GM18508 (cell line): ENCODE measurements at regions not wholly inside any gene's neighbourhood (a gene's known extent, or its start where the extent isn't known, plus 50 kb on each side); places are given as distances from the start of the nearest gene placed in this dataset.

Experiments
- ATAC-seq: cut with Tn5 transposase; IDR thresholded peaks from one replicate; pipeline ENCODE4 v1.9.1; 2021; ENCODE audit warnings: moderate number of reproducible peaks; ENCODE audit not compliant: insufficient read depth, unreplicated experiment

DNA sequence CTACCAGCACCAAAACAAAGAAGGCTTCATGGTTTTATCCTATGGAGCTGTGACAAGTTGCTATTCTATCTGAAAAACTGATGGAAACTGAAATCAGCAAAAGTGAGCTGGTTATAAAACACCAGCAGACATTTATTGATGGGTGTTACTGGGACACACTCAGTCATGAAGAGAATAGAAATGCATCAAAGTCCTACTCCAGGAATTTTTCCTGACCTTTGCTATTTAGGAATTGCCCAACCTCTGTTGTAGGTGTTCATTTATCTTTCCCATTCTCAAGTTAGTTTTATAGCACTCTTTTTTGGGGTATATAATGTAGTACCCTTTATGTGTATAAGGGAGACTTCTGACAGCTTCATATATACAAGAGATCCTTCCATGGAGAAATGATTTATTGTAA lies 533.2 kb downstream of the REEP3 start:
- ATAC-seq = no peak

DNA sequence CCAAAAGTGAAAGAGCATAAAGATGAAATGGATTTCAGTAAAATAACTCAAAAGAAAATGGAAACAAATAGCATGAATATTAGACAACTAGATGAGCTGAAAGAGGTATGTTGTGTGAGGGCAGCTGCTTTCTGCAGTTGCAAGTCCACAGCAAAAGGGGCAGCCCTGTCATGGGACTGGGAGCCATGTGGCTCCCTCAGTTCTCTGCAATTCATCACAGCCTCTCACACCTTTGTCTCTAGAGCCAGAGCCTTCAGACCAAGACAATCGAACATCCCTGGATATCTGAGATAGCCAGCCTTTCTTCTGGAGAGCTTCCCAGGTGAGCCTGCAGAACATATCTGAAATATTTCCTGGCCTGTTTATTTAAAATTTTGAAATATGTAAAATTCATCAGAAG lies 538.7 kb downstream of the REEP3 start:
- no peak for ATAC-seq

DNA sequence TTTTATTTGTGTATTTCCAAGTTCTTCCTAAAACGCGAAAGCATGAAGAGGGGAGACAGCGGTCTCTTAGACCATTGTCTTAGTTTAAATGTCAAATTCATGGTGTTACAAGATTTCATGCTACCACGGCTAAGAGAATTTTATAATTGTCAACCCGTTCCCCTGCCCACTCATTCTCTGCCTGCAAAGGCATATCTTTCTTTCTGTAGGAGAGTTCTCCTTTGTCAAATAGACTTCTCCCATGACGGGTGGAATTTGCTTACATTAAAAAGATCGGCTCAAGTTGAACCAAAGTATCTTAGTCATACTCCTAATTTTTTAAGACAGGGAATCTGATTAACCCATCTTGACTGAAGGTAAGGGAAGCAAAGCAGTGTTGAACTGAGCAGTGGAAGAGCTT lies 539.2 kb downstream of the REEP3 start:
- no peak for ATAC-seq

DNA sequence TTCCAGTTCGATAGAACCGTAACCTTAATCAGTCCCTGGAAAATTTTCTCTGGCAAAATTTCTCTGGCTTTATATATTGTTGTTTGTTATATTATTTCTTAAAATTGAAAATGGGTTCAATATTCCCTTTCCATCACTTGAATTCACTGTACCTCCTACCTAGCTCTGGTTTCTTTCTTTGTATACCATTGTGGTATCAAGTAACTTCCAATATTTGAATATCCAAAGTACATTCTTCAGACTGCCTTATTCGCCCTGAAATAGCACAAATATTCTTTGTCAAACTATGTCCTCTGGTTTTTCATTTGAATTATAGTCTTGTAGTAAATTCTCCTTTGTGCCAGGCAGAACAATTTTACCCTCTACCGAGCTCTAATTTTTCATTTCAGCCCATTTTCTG lies 541.6 kb downstream of the REEP3 start:
- no peak for ATAC-seq

DNA sequence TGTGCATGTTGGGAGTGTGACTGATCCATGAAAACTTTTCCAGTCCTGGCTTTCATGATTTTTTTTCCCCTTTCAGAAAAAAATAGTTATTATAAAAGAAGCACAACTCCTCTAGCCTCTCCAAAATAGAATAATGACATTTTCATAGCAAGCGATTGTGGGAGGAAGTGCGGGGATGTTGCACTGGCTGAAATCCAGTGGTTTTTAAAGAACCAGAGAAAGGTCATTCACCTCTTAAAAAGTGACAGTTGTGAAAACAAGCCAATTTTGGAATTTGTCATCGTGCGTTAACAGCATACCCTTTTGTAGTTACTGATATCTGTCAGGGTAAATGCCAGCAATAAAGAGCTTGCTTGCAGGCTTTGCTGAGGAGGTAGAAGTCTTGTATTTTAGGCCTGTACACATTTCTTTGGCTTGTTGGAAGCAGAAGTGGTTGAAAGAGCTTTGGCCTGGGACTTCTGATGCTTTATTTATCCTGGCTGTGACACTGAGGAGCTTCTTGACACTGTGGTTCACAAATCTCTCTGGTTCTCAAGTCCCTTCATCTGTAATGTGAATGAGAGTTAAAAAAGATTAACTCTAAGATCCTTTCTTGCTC lies 545.9 kb downstream of the REEP3 start:
- ATAC-seq = no peak

DNA sequence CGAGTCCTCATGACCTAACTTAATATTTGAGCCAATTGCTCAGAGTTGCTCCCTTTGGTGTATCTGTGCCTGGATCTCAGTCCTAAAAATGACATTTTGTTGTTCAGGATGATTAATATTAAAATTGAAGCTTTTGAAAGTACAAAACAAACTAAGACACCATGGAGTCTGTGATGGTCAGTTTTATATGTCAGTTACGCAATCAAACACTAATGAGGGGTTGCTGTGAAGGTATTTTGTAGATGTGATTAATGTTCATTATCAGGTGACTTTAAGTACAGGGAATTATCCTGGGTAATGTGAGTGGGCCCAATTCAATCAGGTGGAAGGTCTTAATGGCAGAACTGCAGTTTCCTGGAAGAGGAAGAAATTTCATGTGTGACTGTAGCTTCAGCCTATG lies 546.7 kb downstream of the REEP3 start:
- ATAC-seq = no peak

DNA sequence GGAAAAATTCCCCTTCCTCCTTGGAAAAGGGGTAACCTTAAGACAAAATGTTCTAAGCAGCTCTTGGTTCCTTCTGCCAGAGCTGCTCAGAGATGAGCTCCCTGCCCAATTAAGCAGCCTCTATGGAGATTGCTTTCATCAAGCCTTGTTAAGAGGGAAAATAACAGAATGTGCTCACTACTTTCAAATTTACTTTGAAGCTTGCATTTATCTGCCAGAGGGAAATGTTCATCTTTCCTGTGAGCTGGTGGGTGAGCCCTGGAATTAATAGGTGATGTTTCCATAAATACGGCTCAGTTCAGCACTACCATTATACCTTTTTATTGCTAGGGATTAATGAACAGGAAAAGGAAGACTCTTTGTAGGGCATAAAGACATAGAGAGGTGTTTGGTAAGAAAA lies 549.0 kb downstream of the REEP3 start:
- no peak for ATAC-seq

DNA sequence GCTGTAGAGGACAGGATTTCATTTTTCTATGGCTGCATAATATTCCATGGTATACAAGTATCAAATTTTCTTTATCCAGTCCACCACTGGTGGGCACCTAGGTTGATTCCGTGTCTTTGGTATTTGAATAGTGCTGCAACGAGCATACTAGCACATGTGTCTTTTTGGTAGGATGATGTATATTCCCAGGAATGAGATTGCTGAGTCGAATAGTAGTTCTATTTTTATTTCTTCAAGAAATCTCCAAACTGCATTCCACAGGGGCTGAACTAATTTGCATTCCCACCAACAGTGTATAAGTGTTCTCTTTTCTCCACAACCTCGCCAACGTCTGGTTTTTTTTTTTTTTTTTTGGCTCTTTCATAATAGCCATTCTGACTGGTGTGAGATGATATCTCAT lies 550.0 kb downstream of the REEP3 start:
- ATAC-seq = no peak

DNA sequence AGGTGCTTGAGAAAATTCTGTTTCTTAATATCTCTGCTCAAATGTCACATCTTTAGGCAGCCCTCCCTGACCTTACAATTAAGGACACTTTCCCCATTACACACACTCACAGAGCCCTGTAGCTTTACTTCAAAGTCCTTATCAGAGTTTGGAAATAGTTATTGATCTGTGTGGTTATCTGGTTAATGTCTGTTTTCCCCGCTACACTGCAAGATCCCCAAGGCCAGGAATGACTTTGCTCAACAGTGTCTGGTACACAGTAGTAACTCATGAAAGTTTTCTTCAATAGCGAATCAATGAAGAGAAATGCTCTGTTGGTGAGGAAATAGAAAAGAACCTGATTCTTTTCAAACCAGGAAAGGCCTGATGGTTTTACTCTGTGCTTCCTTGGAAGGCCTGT lies 554.4 kb downstream of the REEP3 start:
- no peak for ATAC-seq

DNA sequence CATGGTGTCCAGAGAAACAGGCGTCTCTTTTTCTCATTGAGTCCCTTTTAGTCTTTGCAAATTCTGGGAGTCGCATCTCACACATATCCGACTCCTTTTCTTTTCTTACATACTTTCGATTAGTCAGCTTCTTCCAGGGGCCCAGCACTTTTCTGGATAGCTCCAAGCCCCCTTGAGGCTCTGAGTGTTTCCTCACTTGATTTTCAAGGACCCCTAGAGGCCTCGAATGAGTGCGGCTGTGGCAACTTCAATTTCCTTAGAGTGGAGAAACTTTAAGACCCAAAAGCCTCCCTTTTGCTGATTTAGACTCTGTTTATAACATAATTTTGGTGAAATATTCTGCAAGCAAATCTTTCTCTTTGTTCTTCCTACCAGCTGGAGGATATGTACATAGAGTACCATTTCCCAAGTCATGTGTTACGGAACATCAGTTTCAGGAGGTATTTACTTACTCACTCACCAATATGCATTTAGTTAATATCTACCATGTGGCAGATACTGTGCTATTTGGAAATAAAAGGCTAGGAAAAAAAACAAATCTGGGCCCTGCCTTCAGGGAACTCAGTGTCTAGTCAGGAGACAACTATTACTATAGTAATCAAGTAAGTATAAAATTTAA lies 555.2 kb downstream of the REEP3 start:
- ATAC-seq = no peak

DNA sequence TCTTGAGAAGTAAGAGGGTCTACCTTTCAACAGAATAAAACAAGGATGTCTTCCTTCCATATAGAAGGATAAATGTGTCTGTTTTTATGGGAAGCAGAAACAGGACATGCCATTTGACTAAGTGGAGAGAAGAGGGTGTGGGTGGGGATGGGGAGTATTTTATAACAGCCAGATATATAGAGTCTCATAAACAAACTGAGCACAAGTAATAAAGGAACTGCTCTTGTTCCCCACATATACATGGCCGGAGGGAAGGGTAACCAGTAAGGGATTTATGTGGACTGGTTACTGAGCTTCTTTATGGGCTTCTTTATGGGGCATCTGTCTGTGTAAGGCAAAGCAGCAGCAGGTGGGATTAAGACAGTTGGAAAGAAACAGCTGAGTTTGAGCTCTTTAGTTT lies 558.1 kb downstream of the REEP3 start:
- no peak for ATAC-seq

DNA sequence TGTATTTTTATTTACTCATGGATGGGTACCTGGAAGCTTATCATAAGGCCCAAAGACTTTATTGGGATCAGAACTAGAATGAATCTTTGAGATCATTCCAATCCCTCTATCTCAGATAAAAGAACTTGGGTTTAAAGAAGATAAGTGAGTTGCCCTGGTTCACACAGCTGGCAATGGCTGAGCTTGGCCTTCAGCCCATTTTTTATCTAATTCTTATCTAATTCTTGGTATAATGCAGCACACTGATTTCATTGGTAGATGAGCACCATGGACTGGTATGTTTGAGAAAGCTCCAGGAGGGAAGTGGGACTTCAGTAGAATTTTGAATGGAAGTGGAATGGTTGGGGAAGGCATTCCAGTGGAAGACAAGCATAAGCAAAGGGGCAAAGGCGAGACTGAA lies 558.9 kb downstream of the REEP3 start:
- no peak for ATAC-seq

DNA sequence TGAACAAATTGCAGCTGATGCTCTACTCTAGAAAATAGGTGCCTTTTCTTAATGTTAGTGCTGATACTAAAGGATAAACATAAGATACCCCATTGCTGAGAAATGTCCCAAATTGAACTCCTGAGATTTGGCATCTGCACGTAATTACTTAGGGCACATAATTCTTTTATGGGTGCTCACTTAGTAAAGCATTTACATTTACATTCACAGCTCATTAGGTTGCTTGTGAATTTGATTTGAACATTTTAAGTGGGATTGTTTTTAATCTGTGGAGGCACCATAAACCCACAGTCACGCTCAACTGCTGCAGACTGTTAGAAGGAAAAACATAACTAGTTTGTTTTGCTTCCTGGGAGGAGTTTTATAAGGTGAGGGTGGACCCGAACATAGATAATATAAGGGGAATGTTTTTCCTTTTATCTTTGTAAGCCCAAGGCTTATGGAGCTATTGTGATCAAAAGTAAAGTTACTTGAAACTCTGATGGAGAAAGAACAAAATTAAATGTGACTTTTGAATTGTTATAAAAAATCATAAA lies 560.8 kb downstream of the REEP3 start:
- no peak for ATAC-seq

DNA sequence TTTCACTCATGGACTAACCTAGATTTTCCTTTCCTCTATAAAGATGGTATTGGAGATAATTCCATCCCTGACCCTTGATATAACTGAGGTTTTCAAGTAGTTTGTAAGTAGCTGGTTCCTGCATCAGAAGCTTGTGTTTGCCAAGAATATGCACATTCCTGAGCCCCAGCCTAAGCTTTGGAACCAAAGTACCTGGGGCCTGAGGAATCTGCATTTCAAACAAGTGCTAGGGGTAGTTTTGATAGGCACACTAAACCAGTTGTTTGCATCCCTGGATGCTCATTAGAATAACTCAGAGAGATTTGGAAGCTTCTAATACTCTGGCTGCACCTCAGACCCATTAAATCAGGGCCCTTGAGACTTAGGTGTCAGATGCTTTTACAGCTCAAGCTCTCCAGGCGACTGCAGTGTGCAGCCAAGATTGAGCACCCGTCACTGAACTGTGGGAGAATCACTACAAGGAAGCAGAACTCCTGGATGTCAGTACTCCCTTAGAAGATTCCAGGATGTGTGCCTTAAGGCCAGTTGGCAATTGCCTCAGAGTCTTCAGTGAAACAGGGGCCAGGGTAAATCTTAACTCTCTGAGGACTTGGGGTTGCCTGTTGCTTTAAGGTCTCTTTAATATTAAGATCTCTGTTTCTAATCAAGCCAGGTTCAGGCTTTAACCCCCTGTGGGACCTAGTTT lies 565.0 kb downstream of the REEP3 start:
- ATAC-seq = no peak

DNA sequence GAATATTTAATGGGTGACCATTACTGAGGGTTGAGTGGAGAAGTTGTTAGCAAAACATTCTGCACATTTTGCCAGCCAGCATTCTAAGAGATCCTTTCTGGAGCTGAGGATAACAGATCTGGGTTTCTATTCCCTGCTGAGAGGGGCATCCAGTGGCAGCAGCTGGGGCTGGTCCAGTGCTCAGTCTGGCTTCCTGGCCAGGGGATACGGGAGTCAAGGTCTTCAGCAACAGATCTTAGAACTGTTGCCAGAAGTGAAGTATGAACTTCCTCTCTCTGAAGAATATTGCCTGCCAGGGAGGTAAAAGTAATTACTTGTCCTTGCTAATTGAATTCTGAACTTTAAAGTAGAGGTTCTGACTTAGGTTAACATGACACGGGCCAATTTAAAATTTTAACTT lies 568.4 kb downstream of the REEP3 start:
- no peak for ATAC-seq

DNA sequence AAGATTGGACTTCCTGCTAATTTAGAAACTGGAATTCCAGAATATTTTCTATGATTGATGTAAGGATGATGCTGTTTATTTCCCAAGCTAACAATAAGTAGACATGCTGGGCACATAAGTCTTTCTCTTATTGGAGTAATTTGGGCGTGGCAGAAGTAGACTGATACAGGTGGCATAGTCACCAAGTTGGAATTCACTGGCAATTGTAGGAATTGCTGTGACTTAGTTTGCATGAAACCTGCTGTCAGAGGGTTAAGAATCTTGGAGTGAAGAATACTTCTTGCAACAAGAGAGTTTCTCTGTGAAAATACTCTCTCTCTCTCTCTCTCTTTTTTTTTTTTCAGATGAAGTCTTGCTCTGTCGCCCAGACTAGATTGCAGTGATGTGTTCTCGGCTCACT lies 569.7 kb downstream of the REEP3 start:
- no peak for ATAC-seq

DNA sequence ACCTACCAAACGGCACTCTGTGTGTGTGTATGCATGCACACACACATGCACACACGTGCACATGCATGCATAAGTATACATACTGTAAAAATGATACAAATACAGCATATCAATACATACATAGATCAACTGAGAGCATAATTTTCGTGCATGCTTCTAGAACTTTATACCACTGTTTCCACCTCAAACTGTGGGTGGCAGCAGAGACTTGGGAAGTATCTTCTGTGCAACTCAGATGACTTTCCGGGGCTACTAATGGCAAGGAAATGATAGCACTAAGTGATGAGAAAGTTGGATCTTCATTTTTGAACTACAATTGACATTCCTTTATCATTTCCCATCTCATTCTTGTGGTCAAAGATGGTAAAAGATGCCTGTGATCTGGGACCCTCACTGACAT lies 570.7 kb downstream of the REEP3 start:
- ATAC-seq = no peak

DNA sequence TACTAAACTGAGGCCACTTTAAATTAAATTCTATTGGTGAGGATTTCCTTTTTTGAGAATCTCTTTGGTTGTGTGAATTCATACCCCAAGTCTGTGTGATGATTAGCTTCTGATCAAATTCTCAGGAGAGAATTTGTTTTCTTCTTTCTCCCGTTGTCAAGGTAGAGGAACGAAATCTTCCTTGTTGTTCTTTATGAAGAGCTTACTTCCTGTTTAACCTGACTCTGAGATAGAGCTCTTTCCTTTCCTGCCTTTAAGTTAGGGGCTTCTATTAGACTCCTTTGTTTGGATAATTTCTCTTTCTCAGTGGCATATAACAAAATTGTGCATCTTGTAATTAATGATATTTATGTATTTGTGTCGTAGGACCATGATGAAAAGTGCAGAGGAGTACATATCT lies 572.1 kb downstream of the REEP3 start:
- ATAC-seq = no peak

DNA sequence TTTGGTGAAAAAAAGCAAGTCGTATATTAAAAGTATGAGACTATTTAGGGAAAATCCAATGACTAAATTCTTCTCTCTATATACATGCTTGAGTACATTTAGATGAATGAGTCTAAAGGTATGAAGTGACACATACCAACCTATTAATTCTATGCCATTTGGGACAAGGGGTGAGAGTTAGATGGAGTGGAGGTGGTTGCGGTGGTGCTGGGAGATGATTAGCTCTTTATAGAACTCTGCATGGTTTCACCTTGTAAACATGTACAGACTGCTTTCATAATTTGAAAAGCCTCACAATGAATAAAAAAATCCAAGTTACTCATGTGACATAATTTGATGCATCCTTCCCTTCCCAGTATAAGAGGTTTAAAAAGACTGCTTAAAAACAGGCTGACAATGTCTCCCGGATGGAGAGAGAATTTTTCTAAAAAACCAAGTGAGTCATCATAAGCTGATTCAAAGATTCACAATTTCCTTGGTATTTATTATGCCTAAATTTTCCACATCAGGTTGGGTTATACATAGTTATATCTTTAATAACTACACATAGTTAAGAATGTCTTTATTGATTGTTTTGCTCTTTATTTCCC lies 572.8 kb downstream of the REEP3 start:
- no peak for ATAC-seq

DNA sequence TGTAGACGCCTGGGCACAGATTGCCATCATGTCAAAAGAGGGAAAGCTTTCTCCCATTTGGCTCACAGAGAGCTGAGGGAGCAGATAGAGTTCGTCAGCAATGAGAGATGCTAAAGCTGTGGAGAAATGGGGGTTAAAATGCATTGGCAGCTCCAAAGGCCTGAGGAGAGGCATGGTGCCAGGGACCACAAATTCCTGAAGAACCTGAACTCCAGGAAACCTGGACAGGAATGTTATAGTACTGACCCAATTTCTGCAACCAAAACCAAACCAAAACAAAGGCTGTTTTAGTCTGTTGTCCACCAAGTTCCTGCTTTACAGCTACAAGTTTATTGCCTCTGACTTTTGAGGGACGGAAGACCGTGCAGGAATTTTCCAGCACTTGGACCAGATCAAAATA lies 575.7 kb downstream of the REEP3 start:
- ATAC-seq = no peak

DNA sequence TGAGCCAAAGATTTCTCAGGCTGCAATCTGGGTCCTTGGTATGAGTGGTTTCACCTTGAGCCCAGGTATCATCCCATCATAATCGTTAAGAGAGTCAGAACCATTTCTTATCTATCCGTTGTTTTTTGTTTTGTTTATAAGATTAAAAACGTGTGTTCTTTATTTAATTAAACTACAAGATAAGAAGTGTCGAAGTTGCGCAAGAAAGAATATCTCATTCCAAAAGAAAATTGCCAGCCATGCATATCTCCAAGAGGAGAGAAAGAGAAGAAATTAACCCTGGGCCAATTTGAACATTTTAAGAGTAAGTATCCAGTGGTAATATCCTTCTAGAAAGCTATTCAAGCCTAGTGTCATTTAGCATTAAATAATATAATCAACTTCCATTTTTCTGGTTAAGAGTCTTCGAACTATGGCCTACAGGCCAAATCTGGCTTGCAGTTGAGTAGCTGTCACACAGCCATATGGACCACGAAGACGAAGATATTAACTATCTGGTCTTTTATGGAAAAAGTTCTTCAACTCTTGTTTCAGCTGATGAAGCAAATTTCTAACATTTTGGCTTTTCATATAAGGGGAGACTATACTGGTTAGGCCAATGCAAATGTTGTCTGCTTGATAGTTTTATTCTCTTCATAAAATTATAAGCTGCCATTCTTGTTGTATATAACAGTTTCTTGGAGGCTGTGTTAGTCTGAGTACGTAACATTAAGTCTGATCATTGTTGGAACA lies 576.4 kb downstream of the REEP3 start:
- no peak for ATAC-seq
